NOMO-1 treated with dmso at 0.1 percent for 144 hours (cell line): ENCODE measurements at regions not wholly inside any gene's neighbourhood (a gene's known extent, or its start where the extent isn't known, plus 50 kb on each side); places are given as distances from the start of the nearest gene placed in this dataset.

ENCODE experiments used
- DNase-seq: peaks from one replicate; lab custom pipeline; 2025; ENCODE audit not compliant: unreplicated experiment; lab: John Stamatoyannopoulos, UW

DNA sequence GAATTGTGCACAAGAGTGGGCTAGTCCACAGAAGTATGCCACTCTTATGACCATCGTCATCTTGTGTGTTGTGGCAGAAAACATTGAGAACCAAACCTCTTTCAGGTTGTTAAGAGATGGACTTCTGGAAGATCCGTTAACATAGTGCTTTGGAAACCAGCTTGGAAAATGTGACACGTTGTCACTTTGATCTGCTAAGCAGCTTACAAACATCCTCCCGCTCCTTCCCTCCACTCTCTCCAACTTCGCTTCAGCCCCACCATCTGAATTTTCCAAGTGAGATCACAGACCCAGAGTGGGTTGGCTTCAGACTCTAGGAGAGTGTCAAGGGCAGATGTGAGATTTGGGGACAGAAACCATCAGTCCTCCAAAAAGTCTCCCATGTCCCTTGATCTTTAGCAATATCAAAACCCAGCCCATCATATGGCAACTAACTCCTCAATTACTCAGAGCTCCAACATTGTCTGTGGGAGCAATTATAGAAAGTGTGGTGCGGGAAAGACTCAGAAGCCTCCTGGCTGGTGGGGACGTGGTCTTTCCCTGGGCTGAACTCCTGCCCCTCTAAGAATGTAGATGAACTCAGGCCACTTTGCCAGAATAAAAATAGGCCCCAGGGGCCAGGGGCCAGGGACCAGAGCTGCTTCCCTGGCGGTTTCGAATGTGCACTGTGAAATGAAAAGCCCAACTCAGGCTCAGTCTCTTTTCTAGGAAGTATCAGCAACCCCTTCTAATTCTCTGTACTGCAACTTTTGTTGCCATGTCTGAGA is 129.5 kb downstream of the SLC38A6 start:
- DNase-seq, result no peak

DNA sequence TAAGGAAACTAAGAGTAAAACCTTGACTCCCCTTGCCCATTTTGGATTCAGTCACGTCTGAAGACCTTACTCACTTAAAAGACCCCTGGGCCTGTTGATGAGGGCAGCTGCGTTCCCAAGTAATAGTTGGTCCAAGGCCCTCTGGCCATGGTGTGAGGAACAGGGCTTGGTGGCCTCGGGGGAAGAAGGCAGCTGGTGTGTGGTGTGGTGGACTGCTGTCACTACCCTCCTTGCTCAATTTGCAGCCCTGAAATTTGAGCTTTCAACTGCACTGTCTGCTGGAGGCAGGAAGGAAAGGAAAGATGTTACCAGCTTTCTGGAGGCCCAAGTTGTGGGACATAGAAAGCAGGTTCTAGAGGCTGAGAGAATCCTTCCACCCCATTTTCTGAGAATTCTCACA is 128.2 kb downstream of the SLC38A6 start:
- no peak for DNase-seq

DNA sequence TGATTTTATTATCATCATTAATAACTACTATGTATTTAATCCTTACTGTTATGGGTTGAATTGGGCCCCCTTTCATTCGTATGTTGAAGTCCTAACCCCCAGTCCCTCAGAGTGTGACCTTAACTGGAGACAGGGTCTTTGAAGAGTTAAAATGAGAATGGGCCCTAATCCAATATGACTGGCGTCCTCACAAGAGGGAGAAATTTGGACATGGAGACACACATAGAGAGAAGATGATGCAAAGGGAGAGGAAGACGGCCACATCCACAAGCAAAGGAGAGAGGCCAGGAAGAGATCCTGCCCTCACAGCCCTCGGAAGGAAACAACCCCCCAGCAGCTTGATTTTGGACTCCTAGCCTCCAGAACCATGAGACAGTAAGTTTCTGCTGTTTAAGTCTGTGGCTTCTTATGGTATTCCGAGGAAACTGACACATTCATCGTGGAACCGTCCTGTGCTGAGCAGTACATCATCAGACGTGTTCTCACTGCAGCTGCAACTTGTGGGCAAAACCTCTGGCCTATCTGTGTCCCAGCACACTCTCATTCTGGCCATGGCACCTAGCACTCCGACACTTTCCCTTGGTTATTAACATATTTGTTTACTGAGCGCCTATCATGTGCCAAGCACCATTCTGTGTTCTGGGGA is 127.6 kb downstream of the SLC38A6 start:
- no peak for DNase-seq

DNA sequence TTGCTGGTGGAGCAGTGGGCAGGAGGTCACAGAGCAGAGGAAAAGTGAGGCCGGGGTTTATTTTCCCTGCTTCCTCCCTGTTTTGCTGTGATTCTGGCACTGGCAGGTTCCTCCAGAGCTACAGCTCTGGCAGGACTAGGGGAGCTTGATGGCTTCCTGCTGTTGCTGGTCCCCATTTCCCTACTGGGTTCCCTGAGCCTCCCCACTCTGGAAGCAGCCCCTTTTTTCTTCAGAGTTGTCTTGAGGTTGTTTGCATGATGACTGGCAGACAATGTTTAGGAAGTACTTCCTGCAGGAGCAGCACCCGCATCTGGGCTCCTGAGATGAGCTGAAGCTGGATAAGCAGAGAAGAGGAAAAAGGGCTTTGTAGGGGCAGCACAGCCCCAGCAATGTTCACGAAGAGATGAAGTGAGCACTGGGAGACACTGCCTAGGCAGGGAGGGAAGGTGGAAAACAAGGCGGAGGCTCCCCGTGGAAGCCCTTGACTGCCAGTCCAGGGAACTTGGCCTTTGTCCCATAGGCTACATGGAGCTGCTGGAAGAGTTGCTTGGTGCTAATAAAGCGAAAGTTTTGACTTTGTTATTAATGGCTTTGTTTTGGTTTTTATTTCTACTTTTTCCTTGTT is 126.9 kb downstream of the SLC38A6 start:
- DNase-seq, result no peak

DNA sequence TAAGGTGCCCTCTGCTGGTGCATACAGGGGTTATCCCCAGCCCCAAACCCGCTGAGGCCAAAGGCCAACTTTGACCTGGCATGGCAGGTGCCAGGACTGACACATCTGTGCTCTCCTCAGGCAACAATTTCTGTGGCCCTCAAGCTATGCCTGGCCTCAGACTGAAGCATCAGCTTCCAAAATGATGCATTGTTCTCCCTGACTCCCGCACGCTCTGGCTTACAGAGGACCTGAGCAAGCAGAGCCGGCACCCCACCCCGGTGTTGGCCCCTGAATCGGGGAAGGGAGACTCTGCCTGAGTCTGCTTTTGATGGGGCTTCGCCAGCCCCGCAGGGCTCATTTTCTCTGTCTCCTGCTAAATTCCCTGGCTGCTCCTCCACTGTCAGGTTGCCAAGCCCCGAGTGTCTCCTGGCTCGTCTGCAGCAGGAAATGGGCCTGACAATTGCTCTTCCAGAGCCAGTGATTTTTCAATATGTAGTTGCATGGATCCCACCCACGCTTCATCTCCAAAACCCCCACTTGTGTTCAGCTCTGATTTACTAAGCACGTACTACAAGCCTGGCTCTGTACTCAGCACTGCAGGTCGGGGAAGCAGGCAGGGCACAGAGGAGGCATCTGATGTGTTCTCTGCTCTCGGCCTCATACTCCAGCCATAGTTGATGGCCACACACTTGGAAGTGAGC is 126.1 kb downstream of the SLC38A6 start:
- no peak for DNase-seq

DNA sequence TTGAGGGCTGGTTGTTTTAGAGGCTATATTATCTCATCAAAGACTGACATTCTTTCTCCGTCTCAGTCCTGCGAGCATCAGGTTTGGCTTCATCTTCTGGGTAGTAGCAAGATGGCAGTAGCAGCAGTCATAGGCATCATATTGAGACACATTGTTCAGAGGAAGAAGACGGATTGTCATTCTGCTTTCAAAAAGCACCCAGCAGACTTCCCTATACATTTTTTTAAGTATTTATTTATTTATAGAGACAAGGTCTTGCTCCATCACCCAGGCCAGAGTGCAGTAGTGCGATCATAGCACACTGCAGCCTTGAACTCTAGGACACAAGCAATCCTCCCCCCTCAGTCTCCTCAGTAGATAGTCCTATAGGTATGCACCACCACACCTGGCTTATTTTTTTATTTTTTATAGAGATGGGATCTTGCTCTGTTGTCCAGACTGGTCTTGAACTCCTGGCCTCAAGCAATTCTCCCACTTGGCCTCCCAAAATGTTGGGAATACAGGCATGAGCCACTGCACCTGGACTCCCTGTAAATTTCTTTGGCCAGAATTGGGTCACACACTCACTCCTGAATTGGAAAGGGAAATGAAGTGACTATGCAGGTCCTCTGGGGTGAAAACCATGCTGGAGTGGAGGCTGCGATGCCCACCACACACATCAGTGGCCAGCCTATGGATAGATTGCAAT is 125.4 kb downstream of the SLC38A6 start:
- no peak for DNase-seq

DNA sequence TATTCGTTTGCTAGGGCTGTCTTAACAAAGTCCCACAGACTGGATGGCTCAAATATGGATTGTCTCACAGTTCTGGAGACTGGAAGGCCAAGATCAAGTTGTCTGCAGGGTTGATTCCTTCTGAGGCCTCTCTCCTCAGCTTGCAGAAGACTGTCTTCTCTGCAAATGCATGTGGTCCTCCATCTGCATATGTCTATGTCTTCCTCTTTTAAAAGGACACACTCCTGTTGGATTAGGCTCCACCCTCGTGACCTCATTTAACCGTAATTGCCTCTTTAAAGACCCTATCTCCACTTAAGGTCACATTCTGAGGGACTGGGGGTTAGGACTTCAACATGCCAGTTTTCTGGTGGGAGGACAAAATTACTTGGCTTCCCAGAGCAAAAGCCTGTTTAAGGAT is 123.3 kb downstream of the SLC38A6 start:
- no peak for DNase-seq

DNA sequence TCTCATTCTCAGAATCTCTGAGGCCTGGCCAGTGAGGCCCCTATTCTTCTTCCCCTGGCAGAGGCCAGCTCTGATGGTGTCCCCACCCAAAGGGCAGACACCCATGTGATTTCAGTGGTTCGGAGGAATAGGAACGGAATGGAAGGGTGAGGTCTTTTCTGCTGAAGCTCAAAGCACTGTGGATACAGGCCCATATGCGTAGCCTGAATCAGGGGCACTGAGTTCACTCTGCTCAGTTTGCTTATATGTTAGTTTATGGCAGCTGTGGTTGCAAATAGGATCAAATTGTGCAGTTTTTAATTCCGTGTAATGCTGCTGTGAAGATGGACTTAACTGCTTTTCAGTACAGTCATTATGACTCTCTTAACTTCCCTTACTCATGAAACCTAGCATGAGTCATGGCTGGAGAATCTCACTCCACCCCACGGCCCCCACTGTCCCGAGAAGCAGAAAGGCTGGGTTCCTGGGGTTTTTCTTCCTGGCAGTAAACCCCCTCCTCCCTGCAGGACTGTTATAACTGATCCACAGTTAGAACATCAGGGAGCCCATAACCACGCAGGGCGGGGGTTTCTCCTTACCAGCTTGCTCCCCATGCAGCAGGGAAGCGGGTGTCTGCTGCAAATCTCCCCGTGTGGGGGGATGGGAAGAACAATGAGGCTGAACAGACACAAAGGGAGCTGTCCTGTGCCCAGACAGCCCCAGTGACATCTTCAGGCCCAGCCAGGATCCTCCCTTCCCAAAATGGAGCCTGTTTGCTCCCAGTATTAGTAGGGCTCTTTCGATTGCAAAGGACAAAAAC is 122.7 kb downstream of the SLC38A6 start:
- peak; percentile 47 for DNase-seq

DNA sequence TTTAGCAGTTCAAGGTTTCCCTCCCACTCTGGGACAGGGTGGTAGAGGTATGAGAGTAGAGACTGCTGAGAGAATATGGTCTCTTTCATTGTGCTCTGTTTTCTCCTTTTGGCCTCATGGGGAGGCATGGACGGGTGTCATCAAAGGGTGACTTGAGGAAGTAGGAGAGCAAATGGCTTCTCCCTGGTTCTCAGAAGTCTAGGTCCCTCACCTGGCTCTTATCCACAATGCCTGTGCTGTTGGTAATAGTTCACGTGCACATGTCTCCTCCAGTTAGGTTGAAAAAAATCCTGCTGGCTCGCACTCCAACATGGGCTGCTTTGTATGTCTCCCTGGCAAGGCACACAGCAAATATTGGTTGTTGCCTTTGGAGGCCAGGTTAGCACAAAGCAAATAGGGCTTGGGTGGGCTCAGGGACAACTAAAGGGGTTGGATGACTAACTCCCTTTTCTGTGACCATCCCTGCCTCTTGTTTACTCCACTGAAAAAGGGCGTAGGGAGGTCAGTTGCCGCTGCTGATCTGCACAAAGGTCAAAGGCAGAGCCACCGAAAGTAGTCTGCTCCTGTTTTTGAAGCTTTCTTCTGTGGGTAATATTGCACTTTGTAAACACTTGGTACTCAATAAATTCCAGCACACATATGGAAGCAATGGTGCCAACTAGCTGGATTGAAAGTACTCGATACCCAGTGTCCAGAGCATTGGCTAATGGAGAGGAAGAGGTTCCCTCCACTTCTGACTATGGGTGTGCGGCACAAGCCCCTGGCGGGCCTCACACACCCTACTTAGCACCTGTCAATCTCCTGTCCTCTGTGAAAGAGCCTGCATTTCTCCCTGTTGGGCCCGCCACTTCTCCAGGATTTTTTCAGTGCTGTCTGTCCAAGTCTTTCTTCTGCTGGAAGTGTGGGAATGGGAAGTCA is 121.8 kb downstream of the SLC38A6 start:
- DNase-seq, result no peak
